GM19035 (cell line): ENCODE measurements at regions not wholly inside any gene's neighbourhood (a gene's known extent, or its start where the extent isn't known, plus 50 kb on each side); places are given as distances from the start of the nearest gene placed in this dataset.

Source experiments
- ATAC-seq: cut with Tn5 transposase; IDR thresholded peaks from one replicate; pipeline ENCODE4 v1.9.1; 2021; ENCODE audit not compliant: unreplicated experiment

GRCh38 chr20:40326784-40327183 lies 362.3 kb downstream of the MAFB start:
- ATAC-seq: no peak

GRCh38 chr20:40325006-40325568 lies 363.9 kb downstream of the MAFB start:
- ATAC-seq: no peak

GRCh38 chr20:40323361-40323794 lies 365.7 kb downstream of the MAFB start:
- ATAC-seq: no peak

GRCh38 chr20:40322941-40323340 lies 366.1 kb downstream of the MAFB start:
- ATAC-seq: no peak

- ATAC-seq: no peak
These were observed 368.5 kb downstream of the MAFB start for GRCh38 chr20:40320517-40321011.

- ATAC-seq: no peak
These were observed 369.1 kb downstream of the MAFB start for GRCh38 chr20:40319741-40320516.

- ATAC-seq: no peak
These were observed 370.0 kb downstream of the MAFB start for GRCh38 chr20:40319056-40319455.

- no peak for ATAC-seq
These were observed 371.8 kb downstream of the MAFB start for GRCh38 chr20:40317156-40317790.

GRCh38 chr20:40314278-40314677 lies 374.8 kb downstream of the MAFB start:
- ATAC-seq: no peak

GRCh38 chr20:40313730-40314129 lies 375.3 kb downstream of the MAFB start:
- ATAC-seq: no peak

GRCh38 chr20:40309731-40310130 lies 379.3 kb downstream of the MAFB start:
- no peak for ATAC-seq

GRCh38 chr20:40307997-40308396 lies 381.0 kb downstream of the MAFB start:
- no peak for ATAC-seq

GRCh38 chr20:40307268-40307667 lies 381.8 kb downstream of the MAFB start:
- ATAC-seq: no peak

- no peak for ATAC-seq
These were observed 383.7 kb downstream of the MAFB start for GRCh38 chr20:40305303-40305702.

GRCh38 chr20:40304119-40304613 lies 384.9 kb downstream of the MAFB start:
- ATAC-seq: no peak

GRCh38 chr20:40294747-40295146 lies 394.3 kb downstream of the MAFB start:
- no peak for ATAC-seq

- ATAC-seq: no peak
These were observed 394.9 kb downstream of the MAFB start for GRCh38 chr20:40294175-40294574.

- ATAC-seq: no peak
These were observed 395.3 kb downstream of the MAFB start for GRCh38 chr20:40293740-40294139.

- ATAC-seq: no peak
These were observed 397.4 kb downstream of the MAFB start for GRCh38 chr20:40291493-40292135.

GRCh38 chr20:40287683-40288082 lies 401.4 kb downstream of the MAFB start:
- ATAC-seq: no peak

- no peak for ATAC-seq
These were observed 402.0 kb downstream of the MAFB start for GRCh38 chr20:40286975-40287531.
